ENCODE measurements at regions not wholly inside any gene's neighbourhood (a gene's known extent, or its start where the extent isn't known, plus 50 kb on each side); places are given as distances from the start of the nearest gene placed in this dataset.

GRCh38 chr12:16726879-16727278, 120.9 kb upstream of the LMO3 start:
- TF ChIP-seq, protein P1, sequence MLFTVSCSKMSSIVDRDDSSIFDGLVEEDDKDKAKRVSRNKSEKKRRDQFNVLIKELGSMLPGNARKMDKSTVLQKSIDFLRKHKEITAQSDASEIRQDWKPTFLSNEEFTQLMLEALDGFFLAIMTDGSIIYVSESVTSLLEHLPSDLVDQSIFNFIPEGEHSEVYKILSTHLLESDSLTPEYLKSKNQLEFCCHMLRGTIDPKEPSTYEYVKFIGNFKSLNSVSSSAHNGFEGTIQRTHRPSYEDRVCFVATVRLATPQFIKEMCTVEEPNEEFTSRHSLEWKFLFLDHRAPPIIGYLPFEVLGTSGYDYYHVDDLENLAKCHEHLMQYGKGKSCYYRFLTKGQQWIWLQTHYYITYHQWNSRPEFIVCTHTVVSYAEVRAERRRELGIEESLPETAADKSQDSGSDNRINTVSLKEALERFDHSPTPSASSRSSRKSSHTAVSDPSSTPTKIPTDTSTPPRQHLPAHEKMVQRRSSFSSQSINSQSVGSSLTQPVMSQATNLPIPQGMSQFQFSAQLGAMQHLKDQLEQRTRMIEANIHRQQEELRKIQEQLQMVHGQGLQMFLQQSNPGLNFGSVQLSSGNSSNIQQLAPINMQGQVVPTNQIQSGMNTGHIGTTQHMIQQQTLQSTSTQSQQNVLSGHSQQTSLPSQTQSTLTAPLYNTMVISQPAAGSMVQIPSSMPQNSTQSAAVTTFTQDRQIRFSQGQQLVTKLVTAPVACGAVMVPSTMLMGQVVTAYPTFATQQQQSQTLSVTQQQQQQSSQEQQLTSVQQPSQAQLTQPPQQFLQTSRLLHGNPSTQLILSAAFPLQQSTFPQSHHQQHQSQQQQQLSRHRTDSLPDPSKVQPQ (CRISPR knock-in tag; IDR thresholded peaks at IDR 0.05; ENCODE audit: borderline replicate concordance), result no peak
- TF ChIP-seq ZNF311 (CRISPR knock-in tag; IDR thresholded peaks at IDR 0.05), result no peak
- TF ChIP-seq CTCF (IDR thresholded peaks at IDR 0.05 in 2 of 3, conservative IDR thresholded peaks at IDR 0.05 in 1 of 3; ENCODE audit: insufficient read depth in 2 of 3, low read depth in 1 of 3, low read length in 3 of 3), result no peak
- TF ChIP-seq ZBTB7A (IDR thresholded peaks at IDR 0.05; ENCODE audit: borderline replicate concordance, control insufficient read depth, low read depth, low read length), result no peak
- TF ChIP-seq POLR2AphosphoS5 (IDR thresholded peaks at IDR 0.05; ENCODE audit: control insufficient read depth, insufficient read depth, low read depth, low read length), result no peak
- TF ChIP-seq MTA3 (IDR thresholded peaks at IDR 0.05; ENCODE audit: borderline replicate concordance), result no peak

Data from K562 (cell line).